GM13976 (cell line): ENCODE measurements at regions not wholly inside any gene's neighbourhood (a gene's known extent, or its start where the extent isn't known, plus 50 kb on each side); places are given as distances from the start of the nearest gene placed in this dataset.

Experiments
- DNase-seq: peaks from one replicate; pipeline ENCODE4 v3.0.0; 2012; ENCODE audit warnings: low spot score
- CTCF ChIP-seq: IDR thresholded peaks from 2 replicates; pipeline ENCODE4 v1.5.1; 2012; ENCODE audit warnings: borderline replicate concordance, mild to moderate bottlenecking; ENCODE audit not compliant: insufficient read depth; ENCODE audit errors: extremely low read depth, missing control alignments, control extremely low read depth
- in situ Hi-C: fragments of 300-500 bp; cut with MboI; formaldehyde crosslinking; loops from one replicate; pipeline ENCODE4 v1.12.0; 2022; ENCODE audit warnings: low sequenced_read_pairs, mixed read lengths, inconsistent platforms; ENCODE audit not compliant: unreplicated experiment

DNA sequence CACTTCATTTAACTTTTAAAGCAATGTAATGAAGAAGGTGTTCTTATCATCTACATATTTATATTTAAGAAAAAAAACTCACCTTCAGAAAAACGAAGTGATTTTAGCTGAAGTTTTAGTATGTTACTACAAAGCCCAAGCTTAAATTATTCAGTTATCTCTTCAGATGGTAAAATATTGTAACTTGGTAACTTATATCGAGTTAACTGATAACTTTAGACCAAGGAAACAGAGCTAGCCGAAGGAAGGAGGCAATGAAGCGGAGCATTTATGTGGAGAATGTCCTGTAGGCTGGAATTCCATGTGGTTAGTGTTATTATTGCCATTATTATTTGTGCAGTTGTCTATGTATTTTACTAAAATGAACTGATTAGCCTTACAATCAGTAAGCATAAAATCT is 1102.1 kb upstream of the LCORL start:
- TF ChIP-seq CTCF = no peak
- no peak for DNase-seq
- in situ Hi-C loops = no loop called here

DNA sequence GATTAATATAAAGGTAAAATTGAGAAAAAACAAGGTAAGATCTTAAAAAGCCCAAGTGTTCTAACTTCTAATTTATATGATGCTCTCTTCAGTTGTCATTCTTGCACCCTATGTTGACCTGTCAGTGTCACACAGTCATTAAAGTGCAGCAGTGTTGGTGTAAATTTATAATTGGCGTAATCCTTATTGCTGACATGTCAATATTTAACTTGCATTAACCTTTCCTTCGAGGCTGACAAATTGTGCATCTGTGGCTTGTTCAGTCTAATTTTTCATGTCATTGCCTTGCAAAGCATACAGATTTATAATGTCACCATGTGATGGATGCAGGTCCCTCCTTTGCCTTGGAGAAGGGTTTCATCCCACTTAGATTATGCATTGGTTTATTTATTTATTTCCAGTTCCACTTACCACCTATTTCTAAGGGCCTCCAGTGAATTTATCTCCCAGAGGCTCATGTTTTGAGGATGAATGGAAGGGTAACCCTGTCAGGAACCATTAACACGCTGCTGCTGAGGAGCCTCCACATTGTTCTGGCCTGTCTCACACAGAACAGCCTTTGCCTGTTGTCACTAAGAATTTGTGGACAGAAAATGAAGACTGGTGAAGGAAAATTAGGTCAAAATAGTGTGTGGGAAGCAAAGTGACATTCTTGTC is 1098.5 kb upstream of the LCORL start:
- DNase-seq = no peak
- in situ Hi-C loops = no loop called here
- TF ChIP-seq CTCF = no peak

GRCh38 chr4:19117022-19117421 is 1095.5 kb upstream of the LCORL start:
- no peak for DNase-seq
- in situ Hi-C loops = no loop called here
- no peak for TF ChIP-seq CTCF

DNA sequence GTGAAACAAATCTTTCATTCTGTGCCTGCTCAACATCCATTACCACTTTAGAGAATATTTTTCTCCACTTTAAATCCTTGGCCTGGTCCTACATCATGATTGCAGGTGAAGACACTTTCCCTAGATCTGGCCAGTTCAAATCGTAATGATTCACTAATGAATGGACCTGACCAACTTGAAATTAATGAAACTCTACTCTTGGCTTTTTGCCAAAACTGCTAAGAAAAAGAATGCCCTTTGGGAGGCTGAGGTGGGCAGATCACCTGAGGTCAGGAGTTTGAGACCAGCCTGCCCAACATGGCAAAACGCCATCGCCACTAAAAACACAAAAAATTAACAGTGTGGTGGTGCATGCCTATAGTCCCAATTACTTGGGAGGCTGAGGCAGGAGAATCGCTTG is 1082.6 kb upstream of the LCORL start:
- no peak for TF ChIP-seq CTCF
- in situ Hi-C loops = no loop called here
- DNase-seq = no peak

GRCh38 chr4:19095491-19096046 is 1074.0 kb upstream of the LCORL start:
- in situ Hi-C loops = no loop called here
- TF ChIP-seq CTCF = no peak
- no peak for DNase-seq

- in situ Hi-C loops = no loop called here
- no peak for TF ChIP-seq CTCF
- DNase-seq = no peak
Observed at GRCh38 chr4:19093951-19094350, 1072.4 kb upstream of the LCORL start.
